Hepatocyte (in vitro differentiated cells): ENCODE measurements at regions not wholly inside any gene's neighbourhood (a gene's known extent, or its start where the extent isn't known, plus 50 kb on each side); places are given as distances from the start of the nearest gene placed in this dataset.

Experiments
- DNase-seq: peaks from one replicate; pipeline ENCODE4 v3.0.0-alpha.2; 2016; ENCODE audit warnings: low spot score
- H2AFZ ChIP-seq: fragments of 200-600 bp; sonication (generic); 2 replicates; pipeline ENCODE4 v1.6.0; 2016; ENCODE audit warnings: antibody characterized with exemption, mild to moderate bottlenecking
- H3K27ac ChIP-seq: fragments of 200-600 bp; sonication (generic); 2 replicates; pipeline ENCODE4 v1.5.1; 2016; ENCODE audit warnings: mild to moderate bottlenecking
- H3K27me3 ChIP-seq: fragments of 200-600 bp; sonication (generic); 2 replicates; pipeline ENCODE4 v1.6.1; 2016
- H3K36me3 ChIP-seq: fragments of 200-600 bp; sonication (generic); replicated peaks from 2 replicates; pipeline ENCODE4 v1.5.1; 2016; ENCODE audit warnings: low read depth; ENCODE audit not compliant: insufficient read depth
- H3K4me1 ChIP-seq: fragments of 200-600 bp; sonication (generic); 2 replicates; pipeline ENCODE4 v1.5.1; 2016; ENCODE audit warnings: mild to moderate bottlenecking, moderate library complexity; ENCODE audit not compliant: insufficient read depth
- H3K4me2 ChIP-seq: fragments of 200-600 bp; sonication (generic); 2 replicates; pipeline ENCODE4 v1.6.0; 2016
- H3K4me3 ChIP-seq: fragments of 200-600 bp; sonication (generic); 2 replicates; pipeline ENCODE4 v1.5.1; 2016; ENCODE audit warnings: mild to moderate bottlenecking
- H3K79me2 ChIP-seq: fragments of 200-600 bp; sonication (generic); 2 replicates; pipeline ENCODE4 v1.6.0; 2017; ENCODE audit warnings: mild to moderate bottlenecking
- H3K9me2 ChIP-seq: fragments of 200-600 bp; sonication (generic); replicated peaks from 2 replicates; pipeline ENCODE4 v1.6.0; 2017; ENCODE audit warnings: mild to moderate bottlenecking; ENCODE audit not compliant: insufficient read depth
- H3K9me3 ChIP-seq: fragments of 200-600 bp; sonication (generic); 2 replicates; pipeline ENCODE4 v1.5.1; 2016; ENCODE audit warnings: low read depth, mild to moderate bottlenecking
- H4K20me1 ChIP-seq: fragments of 200-600 bp; sonication (generic); 2 replicates; pipeline ENCODE4 v1.6.0; 2016; ENCODE audit warnings: mild to moderate bottlenecking; ENCODE audit not compliant: insufficient read depth, poor library complexity, severe bottlenecking
- CTCF ChIP-seq: fragments of 200-600 bp; sonication (generic); IDR thresholded peaks from 2 replicates; pipeline ENCODE4 v1.5.1; 2016; ENCODE audit warnings: antibody characterized with exemption, mild to moderate bottlenecking; ENCODE audit not compliant: poor library complexity
- EZH2 ChIP-seq: fragments of 200-600 bp; sonication (generic); IDR thresholded peaks from 2 replicates; pipeline ENCODE4 v1.6.1; 2016; ENCODE audit warnings: antibody characterized with exemption, mild to moderate bottlenecking, borderline replicate concordance
- EZH2phosphoT487 ChIP-seq: fragments of 200-600 bp; sonication (generic); IDR thresholded peaks from one replicate; pipeline ENCODE4 v1.6.1; 2018; ENCODE audit warnings: antibody characterized with exemption, mild to moderate bottlenecking, low read depth, moderate library complexity; ENCODE audit not compliant: unreplicated experiment, severe bottlenecking
- WGBS: methylation state at CpG from one replicate; pipeline ENCODE4 v1.1.6; 2016; ENCODE audit warnings: low lambda C conversion rate; ENCODE audit errors: missing lambda C conversion rate; 5-methylcytosine and 5-hydroxymethylcytosine counted together

GRCh38 chr20:48302149-48302548, 516.9 kb upstream of the SULF2 start:
- TF ChIP-seq EZH2 (no peak), EZH2phosphoT487 (no peak), CTCF (no peak)
- Histone ChIP-seq H3K4me3 (no peak overlapping the region), H3K36me3 (no peaks in the 10 kb centered on the region), H3K9me3 (no peaks in the 10 kb centered on the region), H3K27me3 (no peaks in the 10 kb centered on the region), H3K4me1 (peaks cover 6% of the 10 kb centered on the region), H3K9me2 (no peaks in the 10 kb centered on the region), H3K79me2 (no peaks in the 10 kb centered on the region), H2AFZ (no peak overlapping the region), H3K27ac (peak overlapping the region; percentile 49), H4K20me1 (no peaks in the 10 kb centered on the region), H3K4me2 (no peak overlapping the region)
- no peak for DNase-seq

GRCh38 chr20:48301189-48301588, 515.9 kb upstream of the SULF2 start:
- TF ChIP-seq EZH2phosphoT487 (no peak), CTCF (no peak), EZH2 (no peak)
- peak overlapping the region; percentile 78 for H3K27ac ChIP-seq
- no peak overlapping the region for H3K4me2 ChIP-seq
- no peak overlapping the region for H3K4me3 ChIP-seq
- no peaks in the 10 kb centered on the region for H4K20me1 ChIP-seq
- no peaks in the 10 kb centered on the region for H3K9me3 ChIP-seq
- no peak overlapping the region for H2AFZ ChIP-seq
- DNase-seq = peak; percentile 51
- H3K4me1 ChIP-seq = peaks cover 6% of the 10 kb centered on the region
- H3K9me2 ChIP-seq = no peaks in the 10 kb centered on the region
- H3K36me3 ChIP-seq = no peaks in the 10 kb centered on the region
- no peaks in the 10 kb centered on the region for H3K79me2 ChIP-seq
- 76% methylated on average over 3 of the region's 3 CpGs for WGBS
- no peaks in the 10 kb centered on the region for H3K27me3 ChIP-seq

- H3K27me3 ChIP-seq = no peaks in the 10 kb centered on the region
- peaks cover 12% of the 10 kb centered on the region for H3K4me1 ChIP-seq
- no peaks in the 10 kb centered on the region for H3K9me3 ChIP-seq
- no peaks in the 10 kb centered on the region for H4K20me1 ChIP-seq
- no peak overlapping the region for H3K4me2 ChIP-seq
- 89% methylated on average over 1 of the region's 1 CpG for WGBS
- TF ChIP-seq CTCF (no peak), EZH2 (no peak), EZH2phosphoT487 (no peak)
- no peak overlapping the region for H3K4me3 ChIP-seq
- peak overlapping the region; percentile 78 for H3K27ac ChIP-seq
- no peaks in the 10 kb centered on the region for H3K36me3 ChIP-seq
- H3K79me2 ChIP-seq = no peaks in the 10 kb centered on the region
- H3K9me2 ChIP-seq = no peaks in the 10 kb centered on the region
- no peak for DNase-seq
- no peak overlapping the region for H2AFZ ChIP-seq
Observed at GRCh38 chr20:48300529-48300928, 515.2 kb upstream of the SULF2 start.
